PC-9 (cell line): ENCODE measurements at regions not wholly inside any gene's neighbourhood (a gene's known extent, or its start where the extent isn't known, plus 50 kb on each side); places are given as distances from the start of the nearest gene placed in this dataset.

Experiments used
- BruUV-seq: library from RNA; stranded (reverse); fragments of 400-500 nt; replicated peaks from 2 replicates; lab custom pipeline; 2021; lab: Mats Ljungman, UMichigan
- CTCF ChIA-PET: fragments of 300-600 bp; sonication (Branson Sonifier 250); formaldehyde crosslinking; loops from one replicate; lab custom pipeline; 2022; ENCODE audit warnings: antibody characterized with exemption; lab: Charles Lee
- POLR2A ChIA-PET: fragments of 300-600 bp; sonication (Branson Sonifier 250); formaldehyde crosslinking; loops from one replicate; lab custom pipeline; 2022; ENCODE audit warnings: antibody characterized with exemption; ENCODE audit not compliant: unreplicated experiment; lab: Charles Lee
- DNase-seq, 2 experiments: peaks; one replicate each; pipeline versions ENCODE4 v3.0.0 to v3.0.0-alpha.2; 2015 to 2022; ENCODE audit warnings: mixed read lengths in 1 of 2
- H2AFZ ChIP-seq: fragments of 200-600 bp; sonication (generic); 2 replicates; pipeline ENCODE4 v1.8.1; 2017; ENCODE audit warnings: antibody characterized with exemption
- H3F3A ChIP-seq: fragments of 200-600 bp; sonication (generic); 2 replicates; pipeline ENCODE4 v1.8.1; 2017; ENCODE audit warnings: antibody characterized with exemption, mild to moderate bottlenecking, low read depth; ENCODE audit not compliant: insufficient read depth
- H3K27ac ChIP-seq: fragments of 200-600 bp; sonication (generic); 2 replicates; pipeline ENCODE4 v1.6.1; 2016; ENCODE audit warnings: mixed run types
- H3K27me3 ChIP-seq: fragments of 200-600 bp; sonication (generic); 2 replicates; pipeline ENCODE4 v1.6.1; 2016; ENCODE audit warnings: low read depth, mixed run types; ENCODE audit not compliant: insufficient read depth
- H3K36me3 ChIP-seq: fragments of 200-600 bp; sonication (generic); 2 replicates; pipeline ENCODE4 v1.6.1; 2016; ENCODE audit warnings: low read depth, mixed run types
- H3K4me1 ChIP-seq: fragments of 200-600 bp; sonication (generic); replicated peaks from 2 replicates; pipeline ENCODE4 v1.6.1; 2016; ENCODE audit warnings: mixed run types; ENCODE audit not compliant: insufficient read depth
- H3K4me2 ChIP-seq: fragments of 200-600 bp; sonication (generic); 2 replicates; pipeline ENCODE4 v1.6.1; 2017; ENCODE audit warnings: mixed run types
- H3K4me3 ChIP-seq: fragments of 200-600 bp; sonication (generic); 2 replicates; pipeline ENCODE4 v1.6.1; 2016; ENCODE audit warnings: mixed run types
- H3K79me2 ChIP-seq: fragments of 200-600 bp; sonication (generic); 2 replicates; pipeline ENCODE4 v1.6.1; 2017; ENCODE audit warnings: low read depth, mixed run types
- H3K9me2 ChIP-seq: fragments of 200-600 bp; sonication (generic); 2 replicates; pipeline ENCODE4 v1.8.1; 2017; ENCODE audit warnings: mild to moderate bottlenecking; ENCODE audit not compliant: insufficient read depth
- H3K9me3 ChIP-seq: fragments of 200-600 bp; sonication (generic); 2 replicates; pipeline ENCODE4 v1.8.1; 2016; ENCODE audit warnings: low read depth; ENCODE audit not compliant: insufficient read depth
- H4K20me1 ChIP-seq: fragments of 200-600 bp; sonication (generic); 2 replicates; pipeline ENCODE4 v1.8.1; 2017; ENCODE audit not compliant: insufficient read depth
- CTCF ChIP-seq: fragments of 200-600 bp; sonication (generic); conservative IDR thresholded peaks from 2 replicates; pipeline ENCODE4 v1.6.1; 2017; ENCODE audit warnings: mixed run types, antibody characterized with exemption, mild to moderate bottlenecking, moderate library complexity
- EZH2 ChIP-seq: fragments of 200-600 bp; sonication (generic); IDR thresholded peaks from 2 replicates; pipeline ENCODE4 v1.8.0; 2017; ENCODE audit warnings: antibody characterized with exemption, low read depth
- intact Hi-C: fragments of 100-400 bp; cut with micrococcal nuclease; formaldehyde crosslinking; loops from one replicate; pipeline ENCODE4 v1.10.0; 2022; ENCODE audit not compliant: unreplicated experiment

- no peaks in the 10 kb centered on the region for H3K27me3 ChIP-seq
- H3F3A ChIP-seq: no peaks in the 10 kb centered on the region
- ChIA-PET POLR2A (no interaction called here), CTCF (no interaction called here)
- no peak for DNase-seq
- no peaks in the 10 kb centered on the region for H3K79me2 ChIP-seq
- H3K4me3 ChIP-seq: no peak overlapping the region
- H2AFZ ChIP-seq: no peak overlapping the region
- intact Hi-C loops: no loop called here
- no peaks in the 10 kb centered on the region for H3K9me3 ChIP-seq
- H3K4me1 ChIP-seq: no peaks in the 10 kb centered on the region
- H3K27ac ChIP-seq: no peak overlapping the region
- TF ChIP-seq EZH2: no peak
- no peak for TF ChIP-seq CTCF
- no TSS peak for BruUV-seq
- no peaks in the 10 kb centered on the region for H3K9me2 ChIP-seq
- no peak overlapping the region for H3K4me2 ChIP-seq
- H4K20me1 ChIP-seq: no peaks in the 10 kb centered on the region
- no peaks in the 10 kb centered on the region for H3K36me3 ChIP-seq
Observed at GRCh38 chr4:110801591-110801990, 178.7 kb upstream of the PITX2 start.

- intact Hi-C loops: no loop called here
- CTCF ChIA-PET: no interaction called here
- Histone ChIP-seq H3K4me2 (no peak overlapping the region), H3K79me2 (no peaks in the 10 kb centered on the region), H4K20me1 (no peaks in the 10 kb centered on the region), H3K27ac (no peak overlapping the region), H3K4me3 (no peak overlapping the region), H3K4me1 (no peaks in the 10 kb centered on the region), H3K36me3 (no peaks in the 10 kb centered on the region), H2AFZ (no peak overlapping the region), H3K9me3 (no peaks in the 10 kb centered on the region), H3K27me3 (no peaks in the 10 kb centered on the region), H3K9me2 (no peaks in the 10 kb centered on the region), H3F3A (no peaks in the 10 kb centered on the region)
- DNase-seq: no peak
- no TSS peak for BruUV-seq
- POLR2A ChIA-PET: no interaction called here
- no peak for TF ChIP-seq CTCF
- TF ChIP-seq EZH2: no peak
Observed at GRCh38 chr4:110808351-110808878, 185.5 kb upstream of the PITX2 start.

- no TSS peak for BruUV-seq
- ChIA-PET POLR2A (no interaction called here), CTCF (no interaction called here)
- Histone ChIP-seq H3K36me3 (no peaks in the 10 kb centered on the region), H4K20me1 (no peaks in the 10 kb centered on the region), H3K4me1 (no peaks in the 10 kb centered on the region), H3F3A (no peaks in the 10 kb centered on the region), H3K4me2 (no peak overlapping the region), H3K79me2 (no peaks in the 10 kb centered on the region), H3K4me3 (no peak overlapping the region), H2AFZ (no peak overlapping the region), H3K27me3 (no peaks in the 10 kb centered on the region), H3K9me3 (no peaks in the 10 kb centered on the region), H3K27ac (no peak overlapping the region), H3K9me2 (no peaks in the 10 kb centered on the region)
- no peak for TF ChIP-seq CTCF
- TF ChIP-seq EZH2: no peak
- intact Hi-C loops: no loop called here
- no peak for DNase-seq
Observed at GRCh38 chr4:110815950-110816349, 193.1 kb upstream of the PITX2 start.
